ENCODE measurements at regions not wholly inside any gene's neighbourhood (a gene's known extent, or its start where the extent isn't known, plus 50 kb on each side); places are given as distances from the start of the nearest gene placed in this dataset.
"Not testable (repeated sequence)": the region's sequence is repeated elsewhere in the genome, so short reads cannot be mapped to it uniquely, and the experiment has no call there.

DNA sequence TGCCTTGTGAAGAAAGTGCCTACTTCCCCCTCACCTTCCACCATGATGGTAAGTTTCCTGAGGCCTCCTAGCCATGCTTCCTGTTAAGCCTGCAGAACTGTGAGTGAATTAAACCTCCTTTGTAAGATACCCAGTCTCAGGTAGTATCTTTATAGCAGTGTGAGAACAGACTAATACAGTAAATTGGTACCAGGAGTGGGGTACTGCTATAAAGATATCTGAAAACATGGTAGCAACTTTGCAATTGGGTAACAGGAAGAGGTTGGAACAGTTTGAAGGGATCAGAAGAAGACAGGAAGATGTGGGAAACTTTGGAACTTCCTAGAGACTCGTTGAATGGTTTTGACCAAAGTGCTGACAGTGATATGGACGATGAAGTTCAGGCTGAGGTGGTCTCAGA lies 550.3 kb upstream of the ADAMTS5 start:
- TF ChIP-seq, protein P1, sequence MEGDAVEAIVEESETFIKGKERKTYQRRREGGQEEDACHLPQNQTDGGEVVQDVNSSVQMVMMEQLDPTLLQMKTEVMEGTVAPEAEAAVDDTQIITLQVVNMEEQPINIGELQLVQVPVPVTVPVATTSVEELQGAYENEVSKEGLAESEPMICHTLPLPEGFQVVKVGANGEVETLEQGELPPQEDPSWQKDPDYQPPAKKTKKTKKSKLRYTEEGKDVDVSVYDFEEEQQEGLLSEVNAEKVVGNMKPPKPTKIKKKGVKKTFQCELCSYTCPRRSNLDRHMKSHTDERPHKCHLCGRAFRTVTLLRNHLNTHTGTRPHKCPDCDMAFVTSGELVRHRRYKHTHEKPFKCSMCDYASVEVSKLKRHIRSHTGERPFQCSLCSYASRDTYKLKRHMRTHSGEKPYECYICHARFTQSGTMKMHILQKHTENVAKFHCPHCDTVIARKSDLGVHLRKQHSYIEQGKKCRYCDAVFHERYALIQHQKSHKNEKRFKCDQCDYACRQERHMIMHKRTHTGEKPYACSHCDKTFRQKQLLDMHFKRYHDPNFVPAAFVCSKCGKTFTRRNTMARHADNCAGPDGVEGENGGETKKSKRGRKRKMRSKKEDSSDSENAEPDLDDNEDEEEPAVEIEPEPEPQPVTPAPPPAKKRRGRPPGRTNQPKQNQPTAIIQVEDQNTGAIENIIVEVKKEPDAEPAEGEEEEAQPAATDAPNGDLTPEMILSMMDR (IDR thresholded peaks at IDR 0.05; ENCODE audit: low read depth, low read length) = not testable (repeated sequence)
- TF ChIP-seq POLR2A (IDR thresholded peaks at IDR 0.05; ENCODE audit: extremely low read depth, insufficient read length); MYC (IDR thresholded peaks at IDR 0.05; ENCODE audit: low read depth, low read length): not testable (repeated sequence)
- TF ChIP-seq, protein P2, sequence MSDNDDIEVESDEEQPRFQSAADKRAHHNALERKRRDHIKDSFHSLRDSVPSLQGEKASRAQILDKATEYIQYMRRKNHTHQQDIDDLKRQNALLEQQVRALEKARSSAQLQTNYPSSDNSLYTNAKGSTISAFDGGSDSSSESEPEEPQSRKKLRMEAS (IDR thresholded peaks at IDR 0.05; ENCODE audit: low read depth, low read length) = not testable (repeated sequence)

Measured in NB4 (cell line).